GM06990 (cell line): ENCODE measurements at regions not wholly inside any gene's neighbourhood (a gene's known extent, or its start where the extent isn't known, plus 50 kb on each side); places are given as distances from the start of the nearest gene placed in this dataset.
A peak's percentile ranks its signal among the peaks of the same experiment; 100 is the strongest.

ENCODE experiments used
- DNase-seq: peaks from one replicate; pipeline ENCODE4 v3.0.0-alpha.2; 2011; ENCODE audit not compliant: insufficient read length; ENCODE audit errors: extremely low read depth
- H3K27me3 ChIP-seq: replicated peaks from 2 replicates; pipeline ENCODE4 v1.6.0; 2011; ENCODE audit warnings: low read length; ENCODE audit not compliant: control insufficient read depth, insufficient read depth
- H3K36me3 ChIP-seq: 2 replicates; pipeline ENCODE4 v1.5.1; 2011; ENCODE audit warnings: low read length; ENCODE audit not compliant: control insufficient read depth, insufficient read depth
- H3K4me3 ChIP-seq: replicated peaks from 2 replicates; pipeline ENCODE4 v1.5.1; 2011; ENCODE audit warnings: low read depth, mild to moderate bottlenecking, control low read depth, low read length
- CTCF ChIP-seq: IDR thresholded peaks from 2 replicates; pipeline ENCODE4 v1.5.1; 2011; ENCODE audit warnings: low read length, control low read depth, mild to moderate bottlenecking, inconsistent platforms; ENCODE audit not compliant: insufficient read depth, poor library complexity, severe bottlenecking

- DNase-seq: no peak
- Histone ChIP-seq H3K27me3 (no peaks in the 10 kb centered on the region), H3K4me3 (no peak overlapping the region), H3K36me3 (no peaks in the 10 kb centered on the region)
- TF ChIP-seq CTCF: no peak
These were observed 398.2 kb upstream of the PDE3A start for GRCh38 chr12:19970116-19970515.

GRCh38 chr12:19970821-19971220, 397.5 kb upstream of the PDE3A start:
- Histone ChIP-seq H3K36me3 (no peaks in the 10 kb centered on the region), H3K27me3 (no peaks in the 10 kb centered on the region), H3K4me3 (no peak overlapping the region)
- no peak for TF ChIP-seq CTCF
- no peak for DNase-seq

- no peak for TF ChIP-seq CTCF
- Histone ChIP-seq H3K27me3 (no peaks in the 10 kb centered on the region), H3K4me3 (no peak overlapping the region), H3K36me3 (no peaks in the 10 kb centered on the region)
- DNase-seq: no peak
These were observed 396.7 kb upstream of the PDE3A start for GRCh38 chr12:19971361-19972280.

GRCh38 chr12:19972325-19973288, 395.7 kb upstream of the PDE3A start:
- peak; percentile 17 for DNase-seq
- no peak overlapping the region for H3K4me3 ChIP-seq
- H3K36me3 ChIP-seq: no peaks in the 10 kb centered on the region
- H3K27me3 ChIP-seq: no peaks in the 10 kb centered on the region
- no peak for TF ChIP-seq CTCF

GRCh38 chr12:19978193-19978592, 390.1 kb upstream of the PDE3A start:
- H3K4me3 ChIP-seq: no peak overlapping the region
- H3K36me3 ChIP-seq: no peaks in the 10 kb centered on the region
- no peak for TF ChIP-seq CTCF
- no peaks in the 10 kb centered on the region for H3K27me3 ChIP-seq
- no peak for DNase-seq
